ENCODE measurements at regions not wholly inside any gene's neighbourhood (a gene's known extent, or its start where the extent isn't known, plus 50 kb on each side); places are given as distances from the start of the nearest gene placed in this dataset.

- TF ChIP-seq CTCF (IDR thresholded peaks at IDR 0.05; ENCODE audit: low read depth, low read length) (no peak), POLR2A (IDR thresholded peaks at IDR 0.05; ENCODE audit: extremely low read depth, insufficient read length) (no peak)
Observed at GRCh38 chr21:35136106-35136505, 87.0 kb upstream of the RUNX1 start.
